GM13976 (cell line): ENCODE measurements at regions not wholly inside any gene's neighbourhood (a gene's known extent, or its start where the extent isn't known, plus 50 kb on each side); places are given as distances from the start of the nearest gene placed in this dataset.

Experiments used
- DNase-seq: peaks from one replicate; pipeline ENCODE4 v3.0.0; 2012; ENCODE audit warnings: low spot score
- in situ Hi-C: fragments of 300-500 bp; cut with MboI; formaldehyde crosslinking; loops from one replicate; pipeline ENCODE4 v1.12.0; 2022; ENCODE audit warnings: low sequenced_read_pairs, mixed read lengths, inconsistent platforms; ENCODE audit not compliant: unreplicated experiment
- TF ChIP-seq, protein P1 (sequence below): IDR thresholded peaks from 2 replicates; pipeline ENCODE4 v1.5.1; 2012; ENCODE audit warnings: borderline replicate concordance, mild to moderate bottlenecking; ENCODE audit not compliant: insufficient read depth; ENCODE audit errors: extremely low read depth, missing control alignments, control extremely low read depth

DNA sequence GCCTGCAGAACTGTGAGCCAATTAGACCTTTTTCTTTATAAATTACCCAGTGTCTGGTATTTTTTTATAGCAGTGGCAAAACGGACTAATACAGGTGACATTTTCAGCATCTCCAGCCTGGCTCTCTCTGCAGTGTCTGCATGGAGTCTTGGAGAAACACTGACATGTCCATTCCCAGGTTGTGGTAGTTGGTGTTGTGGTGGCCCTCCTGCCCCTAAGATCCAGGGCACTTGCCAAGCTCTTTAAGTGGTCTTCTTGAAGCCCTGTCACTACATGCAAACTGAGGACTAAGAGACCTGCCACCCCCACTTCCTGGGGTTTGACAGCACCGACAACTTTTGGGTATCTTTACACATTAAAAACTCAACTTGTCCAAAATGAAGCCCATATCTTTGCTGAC, 419.4 kb downstream of the NPHP4 start:
- in situ Hi-C loops = no loop called here
- TF ChIP-seq, protein P1, sequence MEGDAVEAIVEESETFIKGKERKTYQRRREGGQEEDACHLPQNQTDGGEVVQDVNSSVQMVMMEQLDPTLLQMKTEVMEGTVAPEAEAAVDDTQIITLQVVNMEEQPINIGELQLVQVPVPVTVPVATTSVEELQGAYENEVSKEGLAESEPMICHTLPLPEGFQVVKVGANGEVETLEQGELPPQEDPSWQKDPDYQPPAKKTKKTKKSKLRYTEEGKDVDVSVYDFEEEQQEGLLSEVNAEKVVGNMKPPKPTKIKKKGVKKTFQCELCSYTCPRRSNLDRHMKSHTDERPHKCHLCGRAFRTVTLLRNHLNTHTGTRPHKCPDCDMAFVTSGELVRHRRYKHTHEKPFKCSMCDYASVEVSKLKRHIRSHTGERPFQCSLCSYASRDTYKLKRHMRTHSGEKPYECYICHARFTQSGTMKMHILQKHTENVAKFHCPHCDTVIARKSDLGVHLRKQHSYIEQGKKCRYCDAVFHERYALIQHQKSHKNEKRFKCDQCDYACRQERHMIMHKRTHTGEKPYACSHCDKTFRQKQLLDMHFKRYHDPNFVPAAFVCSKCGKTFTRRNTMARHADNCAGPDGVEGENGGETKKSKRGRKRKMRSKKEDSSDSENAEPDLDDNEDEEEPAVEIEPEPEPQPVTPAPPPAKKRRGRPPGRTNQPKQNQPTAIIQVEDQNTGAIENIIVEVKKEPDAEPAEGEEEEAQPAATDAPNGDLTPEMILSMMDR = no peak
- no peak for DNase-seq

DNA sequence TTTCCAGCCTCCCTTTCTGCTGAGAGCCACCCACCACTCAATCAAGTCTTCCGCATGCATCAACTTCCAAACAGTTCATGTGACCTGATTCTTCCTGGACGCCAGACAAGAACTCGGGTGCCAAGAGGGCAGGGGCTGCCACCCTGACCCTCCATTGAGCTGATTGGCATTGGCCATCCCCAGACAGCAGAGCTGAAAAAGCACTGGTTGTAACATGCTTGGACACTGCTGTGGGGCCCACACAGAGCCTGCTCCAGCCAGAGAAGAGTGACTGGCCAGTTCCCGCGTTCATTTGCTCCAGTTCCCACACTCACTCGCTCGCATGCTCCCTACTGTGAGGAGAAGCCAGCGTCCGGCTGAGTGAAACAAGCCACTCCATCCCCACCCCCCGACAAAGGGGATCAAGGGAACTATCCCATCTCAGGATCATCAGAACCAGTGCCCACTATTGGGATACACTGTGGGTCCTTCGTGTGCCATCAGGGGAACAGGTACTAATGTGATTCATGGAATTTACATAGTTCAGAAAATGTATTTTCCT, 420.3 kb downstream of the NPHP4 start:
- DNase-seq = no peak
- TF ChIP-seq, protein P1 = no peak
- in situ Hi-C loops = no loop called here

DNA sequence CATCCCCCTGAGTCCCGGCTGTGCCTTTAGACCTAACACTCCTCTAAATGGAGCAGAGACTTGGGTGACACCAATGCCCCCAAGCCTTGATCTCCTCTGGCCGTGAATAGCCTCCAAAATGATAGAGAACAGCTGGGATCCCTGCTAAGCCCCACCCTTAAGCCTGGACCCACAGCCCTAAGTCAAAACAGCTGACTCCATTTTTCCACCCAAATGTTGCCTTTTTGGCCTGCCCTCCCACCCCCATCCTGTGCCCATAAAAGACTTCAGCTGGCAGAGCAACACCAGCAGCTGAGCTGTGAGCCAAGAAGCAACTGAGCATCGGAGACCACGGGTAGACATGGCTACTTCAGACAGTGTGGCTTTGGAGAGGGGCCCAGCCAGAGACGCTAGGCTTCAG, 420.8 kb downstream of the NPHP4 start:
- DNase-seq = no peak
- TF ChIP-seq, protein P1 = no peak
- in situ Hi-C loops = no loop called here

DNA sequence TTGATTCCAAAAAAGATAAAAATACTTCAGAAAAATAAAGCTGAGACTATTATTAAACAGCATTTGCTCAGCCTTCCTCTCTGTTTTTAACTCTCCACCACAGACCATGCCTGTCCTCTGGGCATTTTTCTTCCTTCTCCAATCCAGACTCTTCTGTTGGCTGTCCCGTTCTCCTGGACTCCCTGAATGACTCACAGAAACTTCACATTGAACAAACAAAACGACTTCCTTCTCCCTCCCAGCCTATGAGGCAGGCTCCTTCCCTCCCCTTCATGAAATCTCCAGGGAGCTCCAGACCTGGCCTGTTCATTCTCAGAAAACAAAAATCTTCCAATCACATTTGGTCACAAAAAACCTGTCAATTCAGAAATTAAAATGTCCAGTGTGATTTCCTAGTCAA, 421.3 kb downstream of the NPHP4 start:
- TF ChIP-seq, protein P1 = no peak
- DNase-seq = no peak
- in situ Hi-C loops = no loop called here

DNA sequence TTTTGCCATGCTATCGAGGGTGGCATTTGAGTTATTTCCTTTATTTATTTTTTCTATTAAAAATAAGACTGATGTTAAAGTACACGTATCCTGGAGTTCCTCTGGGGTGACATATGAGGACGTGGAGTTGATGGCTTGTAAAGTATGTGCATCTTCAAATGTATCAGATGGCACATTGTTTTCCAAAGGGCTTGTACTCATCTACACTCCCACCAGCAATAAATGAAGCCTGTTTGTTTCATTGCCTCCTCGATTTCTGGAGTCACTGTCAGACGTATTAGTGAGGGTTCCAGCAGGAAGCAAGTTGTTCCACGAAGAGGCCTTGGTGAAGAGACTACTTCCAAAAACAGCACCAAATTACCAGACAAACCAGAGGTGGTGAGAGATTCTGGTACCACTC, 423.9 kb downstream of the NPHP4 start:
- TF ChIP-seq, protein P1 = no peak
- no peak for DNase-seq
- in situ Hi-C loops = no loop called here

DNA sequence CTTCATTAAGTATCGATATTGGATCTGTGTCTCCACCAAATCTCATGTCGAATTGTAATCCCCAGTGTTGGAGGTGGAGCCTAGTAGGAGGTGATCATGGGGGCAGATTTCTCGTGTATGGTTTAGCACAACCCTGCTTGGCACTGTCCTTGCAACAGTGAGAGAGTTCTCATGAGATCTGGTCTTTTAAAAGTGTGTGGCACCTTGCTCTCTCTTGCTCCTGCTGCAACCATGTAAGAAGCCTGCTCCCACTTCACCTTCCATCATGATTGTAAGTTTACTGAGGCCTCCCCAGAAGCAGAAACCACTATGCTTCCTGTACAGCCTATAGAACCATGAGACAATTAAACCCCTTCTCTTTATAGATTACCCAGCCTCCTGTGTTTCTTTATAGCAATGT, 424.4 kb downstream of the NPHP4 start:
- in situ Hi-C loops = no loop called here
- DNase-seq = no peak
- TF ChIP-seq, protein P1 = no peak

DNA sequence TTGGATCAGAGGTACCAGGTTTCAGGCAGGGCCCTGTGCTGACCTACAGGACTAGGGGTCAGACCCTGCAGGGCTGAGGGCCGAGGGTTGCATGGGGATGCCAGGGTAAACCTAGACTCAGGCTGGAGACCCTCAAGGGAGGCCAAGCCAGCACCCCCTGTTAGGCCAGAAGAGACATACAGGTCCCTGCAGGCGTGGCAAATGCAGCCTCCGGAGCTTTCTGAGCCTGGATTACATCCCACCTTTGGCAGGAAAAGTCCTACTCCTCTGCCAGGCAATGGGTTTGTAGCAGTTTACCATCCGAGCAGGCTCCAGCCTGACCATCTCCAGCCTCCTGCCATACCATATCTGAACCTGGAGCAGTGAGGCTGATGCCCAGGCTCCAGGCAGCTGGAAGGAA, 425.3 kb downstream of the NPHP4 start:
- TF ChIP-seq, protein P1 = no peak
- DNase-seq = no peak
- in situ Hi-C loops = no loop called here
